Fibroblast of pulmonary artery (primary cell): ENCODE measurements at regions not wholly inside any gene's neighbourhood (a gene's known extent, or its start where the extent isn't known, plus 50 kb on each side); places are given as distances from the start of the nearest gene placed in this dataset.

Experiments used
- DNase-seq: peaks from one replicate; pipeline ENCODE4 v3.0.0-alpha.2; 2010; ENCODE audit warnings: low read depth
- H3K4me3 ChIP-seq: replicated peaks from 2 replicates; pipeline ENCODE4 v1.5.1; 2011; ENCODE audit warnings: low read depth, mild to moderate bottlenecking, control low read depth, low read length, moderate library complexity
- TF ChIP-seq, protein P1 (sequence below): IDR thresholded peaks from 2 replicates; pipeline ENCODE4 v1.5.1; 2011; ENCODE audit warnings: mild to moderate bottlenecking, control low read depth, low read length, inconsistent platforms; ENCODE audit errors: missing control alignments

DNA sequence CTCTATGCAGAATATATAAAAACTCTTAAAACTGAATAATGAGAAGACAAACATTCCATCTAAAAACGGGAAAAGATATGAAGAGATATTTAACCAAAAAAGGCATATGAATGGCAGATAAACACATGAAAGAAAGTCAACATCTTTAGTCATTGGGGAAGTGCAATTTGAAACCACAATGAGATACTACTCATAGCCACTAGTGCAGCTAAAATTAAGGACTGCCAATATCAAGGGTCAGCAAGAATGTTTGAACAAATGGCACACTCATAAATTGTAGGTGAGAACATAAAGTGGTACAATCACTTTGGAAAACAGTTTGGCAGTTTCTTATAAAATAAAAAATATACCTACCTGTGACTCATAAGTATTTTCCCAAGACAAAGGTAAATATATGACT is 534.9 kb upstream of the DIPK2B start:
- no peak for DNase-seq
- TF ChIP-seq, protein P1, sequence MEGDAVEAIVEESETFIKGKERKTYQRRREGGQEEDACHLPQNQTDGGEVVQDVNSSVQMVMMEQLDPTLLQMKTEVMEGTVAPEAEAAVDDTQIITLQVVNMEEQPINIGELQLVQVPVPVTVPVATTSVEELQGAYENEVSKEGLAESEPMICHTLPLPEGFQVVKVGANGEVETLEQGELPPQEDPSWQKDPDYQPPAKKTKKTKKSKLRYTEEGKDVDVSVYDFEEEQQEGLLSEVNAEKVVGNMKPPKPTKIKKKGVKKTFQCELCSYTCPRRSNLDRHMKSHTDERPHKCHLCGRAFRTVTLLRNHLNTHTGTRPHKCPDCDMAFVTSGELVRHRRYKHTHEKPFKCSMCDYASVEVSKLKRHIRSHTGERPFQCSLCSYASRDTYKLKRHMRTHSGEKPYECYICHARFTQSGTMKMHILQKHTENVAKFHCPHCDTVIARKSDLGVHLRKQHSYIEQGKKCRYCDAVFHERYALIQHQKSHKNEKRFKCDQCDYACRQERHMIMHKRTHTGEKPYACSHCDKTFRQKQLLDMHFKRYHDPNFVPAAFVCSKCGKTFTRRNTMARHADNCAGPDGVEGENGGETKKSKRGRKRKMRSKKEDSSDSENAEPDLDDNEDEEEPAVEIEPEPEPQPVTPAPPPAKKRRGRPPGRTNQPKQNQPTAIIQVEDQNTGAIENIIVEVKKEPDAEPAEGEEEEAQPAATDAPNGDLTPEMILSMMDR, result no peak
- no peak overlapping the region for H3K4me3 ChIP-seq

DNA sequence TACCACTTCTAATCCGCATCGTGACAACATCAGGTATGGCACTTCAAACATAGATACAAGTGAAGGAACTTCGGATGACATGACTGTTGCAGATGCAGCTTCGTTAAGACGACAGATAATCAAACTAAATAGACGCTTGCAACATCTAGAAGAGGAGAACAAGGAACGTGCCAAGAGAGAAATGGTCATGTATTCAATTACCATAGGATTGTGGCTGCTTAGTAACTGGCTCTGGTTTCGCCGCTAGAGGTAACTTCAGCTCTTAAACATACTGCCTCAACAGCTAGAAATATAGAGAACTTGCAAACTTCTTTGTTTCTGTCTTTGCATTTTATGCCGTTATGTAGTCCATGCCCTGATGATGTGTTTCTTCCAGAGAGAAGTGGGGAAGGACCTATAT is 530.8 kb upstream of the DIPK2B start:
- TF ChIP-seq, protein P1, result no peak
- no peak for DNase-seq
- no peak overlapping the region for H3K4me3 ChIP-seq

DNA sequence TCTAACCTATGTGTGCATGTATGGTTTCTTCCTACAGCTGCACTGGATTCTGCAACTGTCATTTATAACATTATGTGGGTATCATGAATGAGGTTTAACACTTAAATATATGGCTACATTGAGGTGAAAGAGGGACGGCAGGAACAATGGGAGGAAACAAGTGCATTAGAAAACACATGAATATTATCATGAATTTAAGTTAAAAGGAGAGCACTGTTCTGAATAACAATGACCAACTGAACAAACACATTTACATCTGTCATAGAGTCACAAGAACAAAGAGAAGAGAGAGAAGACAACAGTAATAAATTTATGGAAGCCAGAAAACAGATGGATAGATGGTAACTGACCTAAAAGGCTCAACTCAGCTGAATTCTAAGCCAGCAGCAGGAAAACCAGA is 527.1 kb upstream of the DIPK2B start:
- no peak overlapping the region for H3K4me3 ChIP-seq
- TF ChIP-seq, protein P1, result no peak
- DNase-seq, result no peak

DNA sequence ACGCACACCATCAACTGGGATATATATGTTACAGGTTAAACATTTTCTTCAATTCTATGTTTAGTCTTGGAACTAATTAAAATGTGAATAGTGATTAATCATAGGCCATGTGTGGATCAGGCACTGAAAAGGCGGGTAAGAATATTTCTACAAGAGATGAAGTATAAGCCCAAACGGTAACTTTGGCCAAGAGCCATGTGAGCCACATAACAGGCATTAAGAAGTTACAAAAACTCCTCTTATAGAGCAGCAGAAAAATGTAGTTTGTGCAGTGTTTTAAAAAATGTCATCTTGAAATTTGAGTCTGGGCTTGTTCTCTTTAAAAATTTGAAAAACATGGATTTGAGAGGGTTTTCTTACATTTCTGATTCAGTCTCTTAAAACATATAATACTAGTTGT is 521.8 kb upstream of the DIPK2B start:
- DNase-seq, result no peak

DNA sequence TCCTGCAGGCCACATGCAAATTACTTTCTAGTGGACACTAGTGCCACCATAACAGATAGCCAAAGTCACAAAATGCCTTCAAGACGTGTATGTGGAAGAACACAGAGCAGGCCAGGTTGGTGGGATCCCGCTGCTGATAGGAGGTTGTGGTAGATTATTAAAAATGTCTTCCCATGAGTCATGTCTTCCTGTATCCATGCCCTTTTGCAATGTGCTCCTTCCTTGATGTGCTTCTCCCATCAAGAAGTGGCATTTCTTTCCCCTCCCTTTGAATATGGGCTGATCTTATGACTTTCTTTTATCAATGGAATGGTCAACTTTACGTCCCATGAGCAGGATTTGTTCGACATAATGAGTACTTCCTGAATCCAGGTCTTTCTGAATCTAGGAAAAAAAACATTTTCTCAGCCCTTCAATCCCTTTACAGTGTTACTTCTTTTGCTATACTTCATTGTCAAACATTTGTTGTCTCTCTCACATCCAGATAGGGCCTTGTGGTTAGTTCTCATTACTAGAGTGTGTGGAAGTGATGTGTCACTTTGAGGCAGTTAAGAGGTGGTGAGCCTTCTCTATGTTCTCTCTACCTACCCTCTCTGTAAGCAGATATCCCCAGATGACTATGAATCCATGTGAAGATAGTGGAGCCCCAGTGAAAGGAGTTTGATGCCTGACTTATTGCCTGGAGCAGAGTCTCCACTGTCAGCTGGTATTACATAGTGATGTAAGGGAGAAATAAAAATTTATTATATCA is 519.2 kb upstream of the DIPK2B start:
- no peak overlapping the region for H3K4me3 ChIP-seq
- peak; percentile 23 for DNase-seq
- TF ChIP-seq, protein P1, result no peak

More for the DNA sequence above, 521.8 kb upstream of the DIPK2B start:
- TF ChIP-seq, protein P1, result no peak
- no peak overlapping the region for H3K4me3 ChIP-seq

DNA sequence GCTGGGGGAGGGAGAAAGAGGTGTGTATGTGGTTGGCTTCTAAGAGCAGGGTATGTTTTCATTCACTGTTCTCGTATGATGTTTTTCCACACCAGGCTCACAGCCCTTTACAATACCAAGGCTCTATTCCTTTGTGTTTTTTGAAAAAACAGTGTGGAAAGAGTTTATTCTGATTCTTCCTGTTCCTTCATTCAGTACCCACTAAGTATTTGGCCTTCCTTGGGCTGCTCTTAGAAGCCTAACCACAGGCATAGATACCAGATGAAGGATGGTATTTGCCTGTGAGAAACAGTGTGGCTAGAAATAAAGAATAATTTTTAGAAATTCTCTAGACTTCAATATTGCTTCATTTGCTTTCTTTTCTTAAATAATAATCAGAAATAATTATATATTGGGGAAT is 518.0 kb upstream of the DIPK2B start:
- no peak for DNase-seq
- TF ChIP-seq, protein P1, result no peak

DNA sequence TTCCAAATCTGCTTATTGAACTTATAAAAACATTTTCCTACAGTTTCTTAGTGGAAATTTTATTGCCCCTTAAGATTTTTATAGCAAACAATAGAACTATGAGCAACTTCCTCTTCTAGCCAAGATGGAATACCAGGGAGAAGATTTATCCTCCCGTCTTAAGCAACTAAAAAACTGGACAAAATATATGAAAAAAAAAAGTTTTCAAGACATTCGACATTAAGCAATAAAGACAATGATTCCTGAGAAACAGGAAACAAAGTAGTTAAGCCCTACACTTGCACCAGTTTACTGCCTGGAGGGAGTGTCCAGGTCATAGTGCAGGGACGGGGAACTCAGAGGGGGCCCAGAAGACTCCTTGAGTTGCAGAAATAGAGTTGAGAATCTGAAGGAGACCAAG is 516.1 kb upstream of the DIPK2B start:
- TF ChIP-seq, protein P1, result no peak
- H3K4me3 ChIP-seq, result no peak overlapping the region
- DNase-seq, result peak; percentile 69

More for the DNA sequence above, 518.0 kb upstream of the DIPK2B start:
- H3K4me3 ChIP-seq, result no peak overlapping the region
